ENCODE measurements at regions not wholly inside any gene's neighbourhood (a gene's known extent, or its start where the extent isn't known, plus 50 kb on each side); places are given as distances from the start of the nearest gene placed in this dataset.

- TF ChIP-seq, protein P1, sequence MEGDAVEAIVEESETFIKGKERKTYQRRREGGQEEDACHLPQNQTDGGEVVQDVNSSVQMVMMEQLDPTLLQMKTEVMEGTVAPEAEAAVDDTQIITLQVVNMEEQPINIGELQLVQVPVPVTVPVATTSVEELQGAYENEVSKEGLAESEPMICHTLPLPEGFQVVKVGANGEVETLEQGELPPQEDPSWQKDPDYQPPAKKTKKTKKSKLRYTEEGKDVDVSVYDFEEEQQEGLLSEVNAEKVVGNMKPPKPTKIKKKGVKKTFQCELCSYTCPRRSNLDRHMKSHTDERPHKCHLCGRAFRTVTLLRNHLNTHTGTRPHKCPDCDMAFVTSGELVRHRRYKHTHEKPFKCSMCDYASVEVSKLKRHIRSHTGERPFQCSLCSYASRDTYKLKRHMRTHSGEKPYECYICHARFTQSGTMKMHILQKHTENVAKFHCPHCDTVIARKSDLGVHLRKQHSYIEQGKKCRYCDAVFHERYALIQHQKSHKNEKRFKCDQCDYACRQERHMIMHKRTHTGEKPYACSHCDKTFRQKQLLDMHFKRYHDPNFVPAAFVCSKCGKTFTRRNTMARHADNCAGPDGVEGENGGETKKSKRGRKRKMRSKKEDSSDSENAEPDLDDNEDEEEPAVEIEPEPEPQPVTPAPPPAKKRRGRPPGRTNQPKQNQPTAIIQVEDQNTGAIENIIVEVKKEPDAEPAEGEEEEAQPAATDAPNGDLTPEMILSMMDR (IDR thresholded peaks at IDR 0.05) = no peak
- TF ChIP-seq POLR2A (IDR thresholded peaks at IDR 0.05) (no peak), EP300 (IDR thresholded peaks at IDR 0.05) (no peak), POLR2AphosphoS5 (IDR thresholded peaks at IDR 0.05) (no peak)
Measured at GRCh38 chr16:9677301-9677653, 505.0 kb downstream of the GRIN2A start.

Data from sigmoid colon (tissue), 4 donors.